DMS153 (cell line): ENCODE measurements at regions not wholly inside any gene's neighbourhood (a gene's known extent, or its start where the extent isn't known, plus 50 kb on each side); places are given as distances from the start of the nearest gene placed in this dataset.
"Not testable (repeated sequence)": the region's sequence is repeated elsewhere in the genome, so short reads cannot be mapped to it uniquely, and the experiment has no call there.

Source experiments
- DNase-seq: peaks from one replicate; lab custom pipeline; 2025; lab: John Stamatoyannopoulos, UW

- no peak for DNase-seq
Observed at GRCh38 chr12:115811045-115811444, 466.4 kb downstream of the MED13L start.

- no peak for DNase-seq
Observed at GRCh38 chr12:115810122-115810901, 467.2 kb downstream of the MED13L start.

GRCh38 chr12:115806000-115806399 is 471.5 kb downstream of the MED13L start:
- no peak for DNase-seq

GRCh38 chr12:115802767-115803166 is 474.7 kb downstream of the MED13L start:
- no peak for DNase-seq

- DNase-seq: no peak
Observed at GRCh38 chr12:115801871-115802270, 475.6 kb downstream of the MED13L start.

- no peak for DNase-seq
Observed at GRCh38 chr12:115799610-115800009, 477.9 kb downstream of the MED13L start.

GRCh38 chr12:115798309-115798917 is 479.1 kb downstream of the MED13L start:
- peak; percentile 1 for DNase-seq

- DNase-seq: peak; percentile 81
Observed at GRCh38 chr12:115794659-115795081, 482.8 kb downstream of the MED13L start.

- DNase-seq: no peak
Observed at GRCh38 chr12:115791331-115791730, 486.2 kb downstream of the MED13L start.

GRCh38 chr12:115790526-115790925 is 487.0 kb downstream of the MED13L start:
- no peak for DNase-seq

- DNase-seq: not testable (repeated sequence)
Observed at GRCh38 chr12:115786490-115786889, 491.0 kb downstream of the MED13L start.

GRCh38 chr12:115785548-115785947 is 491.9 kb downstream of the MED13L start:
- DNase-seq: no peak

GRCh38 chr12:115776399-115776798 is 501.1 kb downstream of the MED13L start:
- no peak for DNase-seq

- no peak for DNase-seq
Observed at GRCh38 chr12:115774148-115774895, 503.2 kb downstream of the MED13L start.

- DNase-seq: no peak
Observed at GRCh38 chr12:115771601-115772000, 505.9 kb downstream of the MED13L start.

- peak; percentile 11 for DNase-seq
Observed at GRCh38 chr12:115771065-115771464, 506.4 kb downstream of the MED13L start.

GRCh38 chr12:115770643-115771042 is 506.9 kb downstream of the MED13L start:
- no peak for DNase-seq

GRCh38 chr12:115767916-115768315 is 509.6 kb downstream of the MED13L start:
- no peak for DNase-seq

- DNase-seq: peak; percentile 96
Observed at GRCh38 chr12:115763982-115764621, 513.4 kb downstream of the MED13L start.

GRCh38 chr12:115763376-115763775 is 514.1 kb downstream of the MED13L start:
- no peak for DNase-seq

GRCh38 chr12:115762936-115763335 is 514.6 kb downstream of the MED13L start:
- no peak for DNase-seq

- DNase-seq: peak; percentile 77
Observed at GRCh38 chr12:115761784-115762183, 515.7 kb downstream of the MED13L start.
